WTC11 (cell line): ENCODE measurements at regions not wholly inside any gene's neighbourhood (a gene's known extent, or its start where the extent isn't known, plus 50 kb on each side); places are given as distances from the start of the nearest gene placed in this dataset.

Source experiments
- ATAC-seq: fragments of 200-7000 bp; cut with Tn5 transposase; 2 replicates; pipeline ENCODE4 v1.10.0; 2021; ENCODE audit warnings: mild to moderate bottlenecking, moderate library complexity
- CTCF ChIA-PET: fragments of 300-600 bp; sonication (Branson Sonifier 250); formaldehyde crosslinking; loops from one replicate; lab custom pipeline; 2021; ENCODE audit warnings: antibody characterized with exemption; lab: Charles Lee
- POLR2A ChIA-PET: fragments of 350-600 bp; sonication (Branson Sonifier 250); formaldehyde crosslinking; loops from one replicate; lab custom pipeline; 2021; ENCODE audit warnings: antibody characterized with exemption; lab: Charles Lee
- DNase-seq: peaks from one replicate; pipeline ENCODE4 v3.0.0; 2021; ENCODE audit warnings: low spot score
- H3K27ac Mint-ChIP-seq: 2 replicates; pipeline ENCODE4 v1.8.0; 2021; ENCODE audit warnings: mixed read lengths
- H3K27me3 Mint-ChIP-seq: 2 replicates; pipeline ENCODE4 v1.8.0; 2021; ENCODE audit warnings: low read depth, mild to moderate bottlenecking, moderate library complexity, mixed read lengths
- H3K36me3 Mint-ChIP-seq: 2 replicates; pipeline ENCODE4 v1.8.0; 2021; ENCODE audit warnings: mixed read lengths
- H3K4me1 Mint-ChIP-seq: 2 replicates; pipeline ENCODE4 v1.8.0; 2022; ENCODE audit warnings: mixed read lengths
- H3K4me3 Mint-ChIP-seq: 2 replicates; pipeline ENCODE4 v1.8.0; 2021; ENCODE audit warnings: mild to moderate bottlenecking, moderate library complexity, mixed read lengths
- H3K9me3 Mint-ChIP-seq: 2 replicates; pipeline ENCODE4 v1.8.0; 2021; ENCODE audit warnings: mixed read lengths
- CREB1 ChIP-seq: sonication (generic); formaldehyde crosslinking; IDR thresholded peaks from 2 replicates; pipeline ENCODE4 v1.8.0; 2023; ENCODE audit warnings: mild to moderate bottlenecking, missing genetic modification reagents
- EMX1 ChIP-seq: fragments of 250-450 bp; sonication (Bioruptor Pico); IDR thresholded peaks from 2 replicates; pipeline ENCODE4 v1.8.0; 2021; ENCODE audit warnings: mild to moderate bottlenecking
- FOXP1 ChIP-seq: sonication (generic); formaldehyde crosslinking; IDR thresholded peaks from 2 replicates; pipeline ENCODE4 v1.8.0; 2022; ENCODE audit warnings: missing genetic modification reagents, mild to moderate bottlenecking, moderate library complexity, borderline replicate concordance
- NFYB ChIP-seq: sonication (generic); formaldehyde crosslinking; conservative IDR thresholded peaks from 2 replicates; pipeline ENCODE4 v1.8.0; 2022; ENCODE audit warnings: low read depth, missing genetic modification reagents
- RELA ChIP-seq: sonication (generic); formaldehyde crosslinking; IDR thresholded peaks from 2 replicates; pipeline ENCODE4 v1.8.1; 2022; ENCODE audit warnings: missing genetic modification reagents, mild to moderate bottlenecking, borderline replicate concordance
- SMAD3 ChIP-seq: sonication (generic); formaldehyde crosslinking; IDR thresholded peaks from 2 replicates; pipeline ENCODE4 v1.8.0; 2022; ENCODE audit warnings: missing genetic modification reagents, mild to moderate bottlenecking, borderline replicate concordance
- SP1 ChIP-seq: sonication (generic); formaldehyde crosslinking; conservative IDR thresholded peaks from 2 replicates; pipeline ENCODE4 v1.8.1; 2022; ENCODE audit warnings: missing genetic modification reagents
- TEAD4 ChIP-seq: sonication (generic); formaldehyde crosslinking; IDR thresholded peaks from 2 replicates; pipeline ENCODE4 v1.8.0; 2022; ENCODE audit warnings: mild to moderate bottlenecking, missing genetic modification reagents
- TP53 ChIP-seq: sonication (generic); formaldehyde crosslinking; IDR thresholded peaks from 2 replicates; pipeline ENCODE4 v1.8.1; 2023; ENCODE audit warnings: mild to moderate bottlenecking, missing genetic modification reagents
- ZNF121 ChIP-seq: sonication (generic); formaldehyde crosslinking; IDR thresholded peaks from 2 replicates; pipeline ENCODE4 v1.8.0; 2023; ENCODE audit warnings: missing genetic modification reagents
- ZNF263 ChIP-seq: sonication (generic); formaldehyde crosslinking; IDR thresholded peaks from 2 replicates; pipeline ENCODE4 v1.8.1; 2022; ENCODE audit warnings: low read depth, mild to moderate bottlenecking, moderate library complexity, missing genetic modification reagents
- ZNF317 ChIP-seq: sonication (generic); formaldehyde crosslinking; IDR thresholded peaks from 2 replicates; pipeline ENCODE4 v1.8.1; 2023; ENCODE audit warnings: low read depth, mild to moderate bottlenecking, moderate library complexity, missing genetic modification reagents, borderline replicate concordance
- ZNF416 ChIP-seq: fragments of 250-450 bp; sonication (Bioruptor Pico); IDR thresholded peaks from 2 replicates; pipeline ENCODE4 v1.9.0; 2021; ENCODE audit warnings: mild to moderate bottlenecking, inconsistent platforms
- ZNF671 ChIP-seq: fragments of 250-450 bp; sonication (Bioruptor Pico); IDR thresholded peaks from 2 replicates; pipeline ENCODE4 v1.8.0; 2021; ENCODE audit warnings: mild to moderate bottlenecking
- TF ChIP-seq, protein P1 (sequence below): sonication (generic); formaldehyde crosslinking; IDR thresholded peaks from 2 replicates; pipeline ENCODE4 v1.8.0; 2023; ENCODE audit warnings: mild to moderate bottlenecking, missing genetic modification reagents
- TF ChIP-seq, protein P2 (sequence below): fragments of 250-450 bp; sonication (Bioruptor Pico); IDR thresholded peaks from 2 replicates; pipeline ENCODE4 v1.9.0; 2021; ENCODE audit warnings: mild to moderate bottlenecking
- TF ChIP-seq, protein P3 (sequence below): fragments of 250-450 bp; sonication (Bioruptor Pico); IDR thresholded peaks from 2 replicates; pipeline ENCODE4 v1.8.0; 2021; ENCODE audit warnings: mild to moderate bottlenecking
- TF ChIP-seq, protein P4 (sequence below): fragments of 250-450 bp; sonication (Bioruptor Pico); IDR thresholded peaks from 2 replicates; pipeline ENCODE4 v1.9.0; 2021; ENCODE audit warnings: mild to moderate bottlenecking, borderline replicate concordance
- TF ChIP-seq, protein P5 (sequence below): sonication (generic); formaldehyde crosslinking; IDR thresholded peaks from 2 replicates; pipeline ENCODE4 v1.8.1; 2023; ENCODE audit warnings: mild to moderate bottlenecking, missing genetic modification reagents, moderate library complexity
- TF ChIP-seq, protein P6 (sequence below): sonication (generic); formaldehyde crosslinking; IDR thresholded peaks from 2 replicates; pipeline ENCODE4 v1.8.1; 2022; ENCODE audit warnings: mild to moderate bottlenecking, moderate library complexity, missing genetic modification reagents

DNA sequence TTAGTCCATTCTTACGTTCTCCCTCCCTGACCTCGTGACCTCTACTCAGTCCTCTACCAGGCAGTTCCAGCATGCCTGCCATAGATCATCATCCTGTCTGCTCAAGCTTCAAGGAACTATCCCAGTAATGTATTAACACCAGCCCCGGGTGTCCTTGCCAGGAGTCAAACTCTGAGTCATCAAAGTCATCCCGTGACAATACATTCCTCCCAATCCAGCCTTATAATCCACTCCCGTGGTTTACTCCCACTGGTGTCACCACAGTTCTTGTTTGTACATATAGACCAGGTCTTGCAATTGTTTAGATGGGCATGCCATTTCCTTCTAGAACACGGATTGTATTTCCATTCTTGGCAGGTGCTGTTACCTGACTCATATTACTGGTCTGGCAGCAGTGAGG, 68.7 kb upstream of the TAB3 start:
- no peak for TF ChIP-seq CREB1 (CRISPR knock-in tag)
- TF ChIP-seq, protein P1, sequence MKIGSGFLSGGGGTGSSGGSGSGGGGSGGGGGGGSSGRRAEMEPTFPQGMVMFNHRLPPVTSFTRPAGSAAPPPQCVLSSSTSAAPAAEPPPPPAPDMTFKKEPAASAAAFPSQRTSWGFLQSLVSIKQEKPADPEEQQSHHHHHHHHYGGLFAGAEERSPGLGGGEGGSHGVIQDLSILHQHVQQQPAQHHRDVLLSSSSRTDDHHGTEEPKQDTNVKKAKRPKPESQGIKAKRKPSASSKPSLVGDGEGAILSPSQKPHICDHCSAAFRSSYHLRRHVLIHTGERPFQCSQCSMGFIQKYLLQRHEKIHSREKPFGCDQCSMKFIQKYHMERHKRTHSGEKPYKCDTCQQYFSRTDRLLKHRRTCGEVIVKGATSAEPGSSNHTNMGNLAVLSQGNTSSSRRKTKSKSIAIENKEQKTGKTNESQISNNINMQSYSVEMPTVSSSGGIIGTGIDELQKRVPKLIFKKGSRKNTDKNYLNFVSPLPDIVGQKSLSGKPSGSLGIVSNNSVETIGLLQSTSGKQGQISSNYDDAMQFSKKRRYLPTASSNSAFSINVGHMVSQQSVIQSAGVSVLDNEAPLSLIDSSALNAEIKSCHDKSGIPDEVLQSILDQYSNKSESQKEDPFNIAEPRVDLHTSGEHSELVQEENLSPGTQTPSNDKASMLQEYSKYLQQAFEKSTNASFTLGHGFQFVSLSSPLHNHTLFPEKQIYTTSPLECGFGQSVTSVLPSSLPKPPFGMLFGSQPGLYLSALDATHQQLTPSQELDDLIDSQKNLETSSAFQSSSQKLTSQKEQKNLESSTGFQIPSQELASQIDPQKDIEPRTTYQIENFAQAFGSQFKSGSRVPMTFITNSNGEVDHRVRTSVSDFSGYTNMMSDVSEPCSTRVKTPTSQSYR, result no peak
- TF ChIP-seq ZNF317 (CRISPR knock-in tag), result no peak
- no peak for TF ChIP-seq ZNF121
- no peak for TF ChIP-seq FOXP1 (CRISPR knock-in tag)
- no peak for TF ChIP-seq TEAD4
- TF ChIP-seq SP1 (CRISPR knock-in tag), result no peak
- TF ChIP-seq, protein P2, sequence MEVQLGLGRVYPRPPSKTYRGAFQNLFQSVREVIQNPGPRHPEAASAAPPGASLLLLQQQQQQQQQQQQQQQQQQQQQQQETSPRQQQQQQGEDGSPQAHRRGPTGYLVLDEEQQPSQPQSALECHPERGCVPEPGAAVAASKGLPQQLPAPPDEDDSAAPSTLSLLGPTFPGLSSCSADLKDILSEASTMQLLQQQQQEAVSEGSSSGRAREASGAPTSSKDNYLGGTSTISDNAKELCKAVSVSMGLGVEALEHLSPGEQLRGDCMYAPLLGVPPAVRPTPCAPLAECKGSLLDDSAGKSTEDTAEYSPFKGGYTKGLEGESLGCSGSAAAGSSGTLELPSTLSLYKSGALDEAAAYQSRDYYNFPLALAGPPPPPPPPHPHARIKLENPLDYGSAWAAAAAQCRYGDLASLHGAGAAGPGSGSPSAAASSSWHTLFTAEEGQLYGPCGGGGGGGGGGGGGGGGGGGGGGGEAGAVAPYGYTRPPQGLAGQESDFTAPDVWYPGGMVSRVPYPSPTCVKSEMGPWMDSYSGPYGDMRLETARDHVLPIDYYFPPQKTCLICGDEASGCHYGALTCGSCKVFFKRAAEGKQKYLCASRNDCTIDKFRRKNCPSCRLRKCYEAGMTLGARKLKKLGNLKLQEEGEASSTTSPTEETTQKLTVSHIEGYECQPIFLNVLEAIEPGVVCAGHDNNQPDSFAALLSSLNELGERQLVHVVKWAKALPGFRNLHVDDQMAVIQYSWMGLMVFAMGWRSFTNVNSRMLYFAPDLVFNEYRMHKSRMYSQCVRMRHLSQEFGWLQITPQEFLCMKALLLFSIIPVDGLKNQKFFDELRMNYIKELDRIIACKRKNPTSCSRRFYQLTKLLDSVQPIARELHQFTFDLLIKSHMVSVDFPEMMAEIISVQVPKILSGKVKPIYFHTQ (CRISPR knock-in tag), result no peak
- no peak for TF ChIP-seq TP53 (CRISPR knock-in tag)
- no peak for TF ChIP-seq ZNF416 (CRISPR knock-in tag)
- TF ChIP-seq NFYB (CRISPR knock-in tag), result no peak
- TF ChIP-seq RELA (CRISPR knock-in tag), result no peak
- TF ChIP-seq ZNF263, result no peak
- TF ChIP-seq, protein P3, sequence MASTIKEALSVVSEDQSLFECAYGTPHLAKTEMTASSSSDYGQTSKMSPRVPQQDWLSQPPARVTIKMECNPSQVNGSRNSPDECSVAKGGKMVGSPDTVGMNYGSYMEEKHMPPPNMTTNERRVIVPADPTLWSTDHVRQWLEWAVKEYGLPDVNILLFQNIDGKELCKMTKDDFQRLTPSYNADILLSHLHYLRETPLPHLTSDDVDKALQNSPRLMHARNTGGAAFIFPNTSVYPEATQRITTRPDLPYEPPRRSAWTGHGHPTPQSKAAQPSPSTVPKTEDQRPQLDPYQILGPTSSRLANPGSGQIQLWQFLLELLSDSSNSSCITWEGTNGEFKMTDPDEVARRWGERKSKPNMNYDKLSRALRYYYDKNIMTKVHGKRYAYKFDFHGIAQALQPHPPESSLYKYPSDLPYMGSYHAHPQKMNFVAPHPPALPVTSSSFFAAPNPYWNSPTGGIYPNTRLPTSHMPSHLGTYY (CRISPR knock-in tag), result no peak
- TF ChIP-seq, protein P4, sequence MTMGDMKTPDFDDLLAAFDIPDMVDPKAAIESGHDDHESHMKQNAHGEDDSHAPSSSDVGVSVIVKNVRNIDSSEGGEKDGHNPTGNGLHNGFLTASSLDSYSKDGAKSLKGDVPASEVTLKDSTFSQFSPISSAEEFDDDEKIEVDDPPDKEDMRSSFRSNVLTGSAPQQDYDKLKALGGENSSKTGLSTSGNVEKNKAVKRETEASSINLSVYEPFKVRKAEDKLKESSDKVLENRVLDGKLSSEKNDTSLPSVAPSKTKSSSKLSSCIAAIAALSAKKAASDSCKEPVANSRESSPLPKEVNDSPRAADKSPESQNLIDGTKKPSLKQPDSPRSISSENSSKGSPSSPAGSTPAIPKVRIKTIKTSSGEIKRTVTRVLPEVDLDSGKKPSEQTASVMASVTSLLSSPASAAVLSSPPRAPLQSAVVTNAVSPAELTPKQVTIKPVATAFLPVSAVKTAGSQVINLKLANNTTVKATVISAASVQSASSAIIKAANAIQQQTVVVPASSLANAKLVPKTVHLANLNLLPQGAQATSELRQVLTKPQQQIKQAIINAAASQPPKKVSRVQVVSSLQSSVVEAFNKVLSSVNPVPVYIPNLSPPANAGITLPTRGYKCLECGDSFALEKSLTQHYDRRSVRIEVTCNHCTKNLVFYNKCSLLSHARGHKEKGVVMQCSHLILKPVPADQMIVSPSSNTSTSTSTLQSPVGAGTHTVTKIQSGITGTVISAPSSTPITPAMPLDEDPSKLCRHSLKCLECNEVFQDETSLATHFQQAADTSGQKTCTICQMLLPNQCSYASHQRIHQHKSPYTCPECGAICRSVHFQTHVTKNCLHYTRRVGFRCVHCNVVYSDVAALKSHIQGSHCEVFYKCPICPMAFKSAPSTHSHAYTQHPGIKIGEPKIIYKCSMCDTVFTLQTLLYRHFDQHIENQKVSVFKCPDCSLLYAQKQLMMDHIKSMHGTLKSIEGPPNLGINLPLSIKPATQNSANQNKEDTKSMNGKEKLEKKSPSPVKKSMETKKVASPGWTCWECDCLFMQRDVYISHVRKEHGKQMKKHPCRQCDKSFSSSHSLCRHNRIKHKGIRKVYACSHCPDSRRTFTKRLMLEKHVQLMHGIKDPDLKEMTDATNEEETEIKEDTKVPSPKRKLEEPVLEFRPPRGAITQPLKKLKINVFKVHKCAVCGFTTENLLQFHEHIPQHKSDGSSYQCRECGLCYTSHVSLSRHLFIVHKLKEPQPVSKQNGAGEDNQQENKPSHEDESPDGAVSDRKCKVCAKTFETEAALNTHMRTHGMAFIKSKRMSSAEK (CRISPR knock-in tag), result no peak
- TF ChIP-seq ZNF671, result no peak
- no peak for TF ChIP-seq EMX1 (CRISPR knock-in tag)
- H3K27ac Mint-ChIP-seq, result no peak overlapping the region
- no peaks in the 10 kb centered on the region for H3K36me3 Mint-ChIP-seq
- ATAC-seq, result no peak
- no peak overlapping the region for H3K4me3 Mint-ChIP-seq
- H3K4me1 Mint-ChIP-seq, result no peaks in the 10 kb centered on the region
- ChIA-PET CTCF (no interaction called here), POLR2A (no interaction called here)
- no peak for DNase-seq
- H3K9me3 Mint-ChIP-seq, result no peaks in the 10 kb centered on the region
- H3K27me3 Mint-ChIP-seq, result no peaks in the 10 kb centered on the region

DNA sequence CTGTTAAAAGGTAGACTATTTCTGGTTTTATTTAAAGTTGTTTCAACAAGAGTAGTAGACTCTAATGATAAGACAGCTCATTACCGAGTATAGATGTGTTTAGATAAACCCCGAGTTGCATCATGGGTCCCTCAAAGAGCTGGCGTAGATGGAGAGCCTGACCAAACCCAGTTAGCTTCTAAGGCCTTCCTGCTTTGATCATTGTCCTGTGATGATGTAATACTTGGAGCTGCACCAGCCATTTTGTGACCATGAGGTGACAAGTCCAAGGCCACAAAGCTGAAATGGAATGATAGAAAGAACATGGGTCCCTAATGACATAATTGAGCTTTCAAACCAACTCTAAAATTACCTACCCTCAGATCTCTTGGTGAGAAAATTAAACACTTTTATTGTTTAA, 66.6 kb upstream of the TAB3 start:
- Mint-ChIP-seq H3K27ac (no peak overlapping the region), H3K4me1 (no peaks in the 10 kb centered on the region), H3K4me3 (no peak overlapping the region), H3K36me3 (no peaks in the 10 kb centered on the region; the same call in 1 of the 2 replicates), H3K9me3 (peaks cover 6% of the 10 kb centered on the region), H3K27me3 (no peaks in the 10 kb centered on the region)
- ChIA-PET CTCF (no interaction called here), POLR2A (no interaction called here)
- TF ChIP-seq, protein P5, sequence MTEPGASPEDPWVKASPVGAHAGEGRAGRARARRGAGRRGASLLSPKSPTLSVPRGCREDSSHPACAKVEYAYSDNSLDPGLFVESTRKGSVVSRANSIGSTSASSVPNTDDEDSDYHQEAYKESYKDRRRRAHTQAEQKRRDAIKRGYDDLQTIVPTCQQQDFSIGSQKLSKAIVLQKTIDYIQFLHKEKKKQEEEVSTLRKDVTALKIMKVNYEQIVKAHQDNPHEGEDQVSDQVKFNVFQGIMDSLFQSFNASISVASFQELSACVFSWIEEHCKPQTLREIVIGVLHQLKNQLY (CRISPR knock-in tag), result no peak
- TF ChIP-seq, protein P2 (CRISPR knock-in tag), result no peak
- no peak for TF ChIP-seq SMAD3
- TF ChIP-seq, protein P6, sequence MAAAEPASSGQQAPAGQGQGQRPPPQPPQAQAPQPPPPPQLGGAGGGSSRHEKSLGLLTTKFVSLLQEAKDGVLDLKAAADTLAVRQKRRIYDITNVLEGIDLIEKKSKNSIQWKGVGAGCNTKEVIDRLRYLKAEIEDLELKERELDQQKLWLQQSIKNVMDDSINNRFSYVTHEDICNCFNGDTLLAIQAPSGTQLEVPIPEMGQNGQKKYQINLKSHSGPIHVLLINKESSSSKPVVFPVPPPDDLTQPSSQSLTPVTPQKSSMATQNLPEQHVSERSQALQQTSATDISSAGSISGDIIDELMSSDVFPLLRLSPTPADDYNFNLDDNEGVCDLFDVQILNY, result no peak
- no peak for ATAC-seq
- no peak for DNase-seq
